ENCODE measurements at regions not wholly inside any gene's neighbourhood (a gene's known extent, or its start where the extent isn't known, plus 50 kb on each side); places are given as distances from the start of the nearest gene placed in this dataset.

DNA sequence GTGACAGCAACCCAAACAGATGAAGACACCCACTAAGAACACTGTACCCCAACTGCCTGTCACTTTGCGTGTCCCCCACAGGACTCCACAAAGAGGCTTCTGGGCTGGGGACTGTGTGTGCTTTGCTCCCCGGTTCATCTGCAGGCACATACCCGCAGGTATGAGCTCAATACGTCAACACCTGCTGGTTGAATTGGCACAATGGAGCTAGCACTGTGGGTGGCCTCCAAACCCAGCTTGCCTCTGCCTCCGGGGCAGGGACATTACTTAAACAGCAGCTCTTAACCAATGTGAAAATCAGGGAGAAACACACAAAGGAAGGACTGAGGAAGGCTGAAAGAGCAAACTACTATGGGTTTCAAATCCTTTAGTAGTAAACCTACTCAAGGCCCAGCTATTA lies 140.2 kb upstream of the TIAM1 start:
- H3K9ac ChIP-seq, result no peak overlapping the region
- no peak for DNase-seq (ENCODE audit: low spot score)
- no peaks in the 10 kb centered on the region for H3K36me3 ChIP-seq
- no peak overlapping the region for H3K4me2 ChIP-seq
- Mint-ChIP-seq H3K9me3 (peaks cover 64% of the 10 kb centered on the region), H3K27me3 (ENCODE audit: insufficient read depth, low read depth) (peaks cover 16% of the 10 kb centered on the region), H3K4me3 (no peak overlapping the region), H3K4me1 (peaks cover 3% of the 10 kb centered on the region), H3K36me3 (peaks cover 63% of the 10 kb centered on the region), H3K27ac (no peak overlapping the region)
- H3K9me3 ChIP-seq (ENCODE audit: low read depth), result no peaks in the 10 kb centered on the region
- no peaks in the 10 kb centered on the region for H3K27me3 ChIP-seq
- H3K79me2 ChIP-seq (ENCODE audit: low read depth), result peaks cover 77% of the 10 kb centered on the region
- H3K4me1 ChIP-seq, result peaks cover 13% of the 10 kb centered on the region
- H4K20me1 ChIP-seq (ENCODE audit: low read depth), result peaks cover 13% of the 10 kb centered on the region
- H2AFZ ChIP-seq (replicated peaks), result no peak overlapping the region
- TF ChIP-seq EZH2phosphoT487 (IDR thresholded peaks at IDR 0.05), result no peak
- no peak for TF ChIP-seq EZH2 (IDR thresholded peaks at IDR 0.05)
- TF ChIP-seq, protein P1, sequence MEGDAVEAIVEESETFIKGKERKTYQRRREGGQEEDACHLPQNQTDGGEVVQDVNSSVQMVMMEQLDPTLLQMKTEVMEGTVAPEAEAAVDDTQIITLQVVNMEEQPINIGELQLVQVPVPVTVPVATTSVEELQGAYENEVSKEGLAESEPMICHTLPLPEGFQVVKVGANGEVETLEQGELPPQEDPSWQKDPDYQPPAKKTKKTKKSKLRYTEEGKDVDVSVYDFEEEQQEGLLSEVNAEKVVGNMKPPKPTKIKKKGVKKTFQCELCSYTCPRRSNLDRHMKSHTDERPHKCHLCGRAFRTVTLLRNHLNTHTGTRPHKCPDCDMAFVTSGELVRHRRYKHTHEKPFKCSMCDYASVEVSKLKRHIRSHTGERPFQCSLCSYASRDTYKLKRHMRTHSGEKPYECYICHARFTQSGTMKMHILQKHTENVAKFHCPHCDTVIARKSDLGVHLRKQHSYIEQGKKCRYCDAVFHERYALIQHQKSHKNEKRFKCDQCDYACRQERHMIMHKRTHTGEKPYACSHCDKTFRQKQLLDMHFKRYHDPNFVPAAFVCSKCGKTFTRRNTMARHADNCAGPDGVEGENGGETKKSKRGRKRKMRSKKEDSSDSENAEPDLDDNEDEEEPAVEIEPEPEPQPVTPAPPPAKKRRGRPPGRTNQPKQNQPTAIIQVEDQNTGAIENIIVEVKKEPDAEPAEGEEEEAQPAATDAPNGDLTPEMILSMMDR (IDR thresholded peaks at IDR 0.05), result no peak
- no peak overlapping the region for H3K27ac ChIP-seq
- H3K4me3 ChIP-seq, result no peak overlapping the region
- H3F3A ChIP-seq (ENCODE audit: low read depth), result peaks cover 18% of the 10 kb centered on the region

DNA sequence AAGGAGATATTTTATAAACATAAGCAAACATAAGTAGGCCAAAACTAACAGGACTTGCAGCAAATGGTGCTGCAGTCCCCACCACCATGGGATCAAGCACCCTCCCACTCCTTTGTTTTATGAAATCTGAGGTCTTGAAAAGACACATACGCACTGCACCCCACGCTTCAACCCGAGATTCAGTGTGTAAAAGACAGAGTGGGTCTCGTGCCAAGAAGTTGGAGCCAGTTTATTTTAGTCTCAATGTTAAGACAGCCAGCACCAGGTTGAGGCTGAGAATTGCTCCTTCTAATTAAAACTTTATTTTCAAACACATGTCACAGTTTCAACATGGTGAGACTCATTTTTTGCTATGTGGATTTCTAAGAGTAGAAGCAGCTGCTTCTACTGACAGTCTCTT lies 139.1 kb upstream of the TIAM1 start:
- H3K36me3 Mint-ChIP-seq, result peaks cover 55% of the 10 kb centered on the region
- H3K79me2 ChIP-seq (ENCODE audit: low read depth), result peaks cover 77% of the 10 kb centered on the region

DNA sequence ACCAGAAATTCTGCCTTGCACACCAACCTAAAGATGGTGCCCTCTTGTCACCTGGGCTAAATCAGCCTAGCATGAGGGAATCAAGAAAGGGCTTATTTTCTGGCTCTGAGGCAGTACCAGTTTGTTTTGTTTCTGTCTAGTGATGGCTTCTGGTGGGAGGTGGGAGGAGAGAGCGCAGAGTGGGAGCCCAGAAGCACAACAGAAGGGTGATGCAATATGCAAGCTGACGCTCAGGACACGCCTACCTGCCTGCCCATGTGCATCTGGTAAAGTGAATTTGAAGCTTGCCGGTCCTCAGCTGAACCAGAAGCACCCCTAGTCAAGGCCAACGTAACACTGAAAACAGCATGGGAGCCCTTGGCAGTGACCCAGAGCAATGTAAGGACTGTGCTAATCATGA lies 138.4 kb upstream of the TIAM1 start:
- Mint-ChIP-seq H3K4me3 (no peak overlapping the region), H3K9me3 (peaks cover 55% of the 10 kb centered on the region), H3K4me1 (peaks cover 11% of the 10 kb centered on the region), H3K27me3 (ENCODE audit: insufficient read depth, low read depth) (peaks cover 12% of the 10 kb centered on the region), H3K27ac (no peak overlapping the region), H3K36me3 (peaks cover 51% of the 10 kb centered on the region)
- TF ChIP-seq, protein P1 (IDR thresholded peaks at IDR 0.05), result no peak
- no peak for TF ChIP-seq EZH2 (IDR thresholded peaks at IDR 0.05)
- TF ChIP-seq EZH2phosphoT487 (IDR thresholded peaks at IDR 0.05), result no peak
- H3K4me2 ChIP-seq, result no peak overlapping the region
- H3K4me1 ChIP-seq, result peaks cover 24% of the 10 kb centered on the region
- H3K27ac ChIP-seq, result no peak overlapping the region
- H3K27me3 ChIP-seq, result no peaks in the 10 kb centered on the region
- peaks cover 25% of the 10 kb centered on the region for H4K20me1 ChIP-seq (ENCODE audit: low read depth)
- DNase-seq (ENCODE audit: low spot score), result no peak
- H3K9ac ChIP-seq, result no peak overlapping the region
- no peak overlapping the region for H3K4me3 ChIP-seq
- peaks cover 19% of the 10 kb centered on the region for H3F3A ChIP-seq (ENCODE audit: low read depth)
- no peak overlapping the region for H2AFZ ChIP-seq (replicated peaks)
- H3K36me3 ChIP-seq, result no peaks in the 10 kb centered on the region
- H3K9me3 ChIP-seq (ENCODE audit: low read depth), result no peaks in the 10 kb centered on the region
- peaks cover 80% of the 10 kb centered on the region for H3K79me2 ChIP-seq (ENCODE audit: low read depth)

More for the DNA sequence above, 139.1 kb upstream of the TIAM1 start:
- H3K4me1 ChIP-seq, result peaks cover 24% of the 10 kb centered on the region
- no peak overlapping the region for H3K9ac ChIP-seq
- no peak overlapping the region for H2AFZ ChIP-seq (replicated peaks)
- Mint-ChIP-seq H3K9me3 (peaks cover 58% of the 10 kb centered on the region), H3K27me3 (ENCODE audit: insufficient read depth, low read depth) (peaks cover 12% of the 10 kb centered on the region), H3K27ac (no peak overlapping the region), H3K4me1 (peaks cover 8% of the 10 kb centered on the region), H3K4me3 (no peak overlapping the region)
- TF ChIP-seq EZH2 (IDR thresholded peaks at IDR 0.05), result no peak
- TF ChIP-seq EZH2phosphoT487 (IDR thresholded peaks at IDR 0.05), result no peak
- TF ChIP-seq, protein P1 (IDR thresholded peaks at IDR 0.05), result no peak
- no peaks in the 10 kb centered on the region for H3K36me3 ChIP-seq
- H3K4me2 ChIP-seq, result no peak overlapping the region
- DNase-seq (ENCODE audit: low spot score), result no peak
- no peaks in the 10 kb centered on the region for H3K9me3 ChIP-seq (ENCODE audit: low read depth)
- no peak overlapping the region for H3K4me3 ChIP-seq
- H4K20me1 ChIP-seq (ENCODE audit: low read depth), result peaks cover 23% of the 10 kb centered on the region
- H3K27ac ChIP-seq, result no peak overlapping the region
- H3K27me3 ChIP-seq, result no peaks in the 10 kb centered on the region
- H3F3A ChIP-seq (ENCODE audit: low read depth), result peaks cover 19% of the 10 kb centered on the region
